HG03045 (cell line): ENCODE measurements at regions not wholly inside any gene's neighbourhood (a gene's known extent, or its start where the extent isn't known, plus 50 kb on each side); places are given as distances from the start of the nearest gene placed in this dataset.
"Not testable (repeated sequence)": the region's sequence is repeated elsewhere in the genome, so short reads cannot be mapped to it uniquely, and the experiment has no call there.

Experiments
- ATAC-seq: cut with Tn5 transposase; IDR thresholded peaks from one replicate; pipeline ENCODE4 v1.9.1; 2021; ENCODE audit warnings: mild to moderate bottlenecking, moderate library complexity; ENCODE audit not compliant: unreplicated experiment

DNA sequence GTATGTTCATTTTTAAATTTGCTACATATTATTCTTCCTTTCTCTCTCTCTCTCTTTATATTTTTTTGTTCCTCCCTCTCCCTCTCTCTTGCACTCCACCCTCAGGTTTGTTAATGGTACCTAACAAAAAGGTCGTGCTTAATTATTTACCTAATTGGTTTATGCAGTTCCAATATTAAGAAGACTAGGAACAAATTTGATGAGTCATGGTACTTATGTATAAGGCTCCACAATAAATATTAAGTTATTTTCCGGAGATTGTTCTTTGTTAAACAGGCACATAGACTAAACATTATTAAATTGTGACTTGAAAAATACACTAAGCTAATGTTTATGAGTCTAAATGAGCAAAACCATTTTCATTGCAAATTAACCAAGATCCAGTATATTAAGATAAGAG, 1200.8 kb upstream of the ALCAM start:
- no peak for ATAC-seq

DNA sequence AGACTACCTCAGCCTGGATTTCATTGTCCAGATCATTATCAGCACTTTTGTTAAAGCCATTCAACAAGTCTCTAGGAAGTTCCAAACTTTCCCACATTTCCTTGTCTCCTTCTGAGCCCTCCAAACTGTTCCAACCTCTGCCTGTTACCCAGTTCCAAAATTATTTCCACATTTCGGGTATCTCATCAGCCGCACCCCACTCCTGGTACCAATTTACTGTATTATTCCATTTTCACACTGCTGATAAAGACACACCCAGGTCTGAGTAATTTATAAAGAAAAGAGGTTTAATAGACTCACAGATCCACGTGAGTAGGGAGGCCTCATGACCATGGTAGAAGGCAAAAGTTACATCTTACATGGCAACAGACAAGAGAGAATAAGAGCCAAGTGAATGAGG, 1198.3 kb upstream of the ALCAM start:
- ATAC-seq: no peak

- no peak for ATAC-seq
Measured at GRCh38 chr3:104175696-104176095, 1191.0 kb upstream of the ALCAM start.

DNA sequence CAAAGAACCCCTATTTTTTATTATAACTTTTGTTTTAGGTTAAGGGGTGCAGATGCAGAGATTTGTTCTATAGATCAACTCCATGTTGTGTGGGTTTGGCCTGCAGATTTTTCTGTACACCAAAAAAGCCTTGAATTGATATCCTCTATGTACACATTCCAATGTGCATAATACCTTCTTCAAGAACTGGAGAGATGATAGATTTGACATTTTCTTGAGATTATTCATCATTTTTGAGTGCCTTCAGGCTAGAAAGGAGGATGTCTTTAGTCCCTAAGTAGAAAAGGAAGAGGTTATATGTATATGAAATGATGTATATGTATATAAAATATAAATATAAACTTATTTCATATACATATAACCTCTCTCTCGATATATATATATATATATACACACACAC, 1190.0 kb upstream of the ALCAM start:
- no peak for ATAC-seq

- ATAC-seq: no peak
Measured at GRCh38 chr3:104178680-104179079, 1188.0 kb upstream of the ALCAM start.

- no peak for ATAC-seq
Measured at GRCh38 chr3:104180906-104181305, 1185.8 kb upstream of the ALCAM start.

DNA sequence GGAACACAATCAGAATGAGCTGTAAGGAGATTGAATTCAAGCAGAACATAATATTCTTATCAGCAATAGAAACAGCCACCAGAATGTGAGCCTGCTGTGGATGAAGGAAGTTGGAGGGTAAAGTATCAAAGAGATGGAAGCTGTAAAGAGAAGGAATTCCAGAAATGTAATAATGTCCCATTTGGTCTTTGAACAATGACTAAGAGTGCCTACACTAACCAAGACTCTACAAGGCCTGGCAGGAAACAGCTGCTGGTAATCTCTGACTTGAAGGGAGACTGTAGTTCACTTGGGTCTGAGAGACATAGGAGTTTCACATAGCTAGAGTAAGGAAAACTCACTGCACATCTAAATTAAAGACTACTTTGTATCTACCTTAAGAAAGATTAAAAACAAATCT, 1176.0 kb upstream of the ALCAM start:
- no peak for ATAC-seq

GRCh38 chr3:104198131-104198530, 1168.6 kb upstream of the ALCAM start:
- no peak for ATAC-seq

DNA sequence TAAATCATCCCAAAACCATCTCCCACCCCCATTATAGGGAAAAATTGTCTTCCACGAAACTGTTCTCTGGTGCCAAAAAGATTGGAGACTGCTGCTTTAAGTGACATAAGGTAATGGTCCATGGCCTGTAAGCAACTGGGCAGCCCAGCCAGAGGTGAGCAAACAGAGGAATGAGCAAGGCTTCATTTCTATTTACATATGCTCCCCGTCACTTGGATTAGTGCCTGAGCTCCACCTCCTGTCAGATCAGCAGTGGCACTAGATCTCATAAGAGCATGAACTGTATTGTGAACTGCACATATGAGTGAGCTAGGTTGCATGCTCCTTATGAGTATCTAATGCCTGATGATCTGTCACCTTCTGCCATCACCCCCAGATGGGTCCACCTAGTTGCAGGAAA, 1159.8 kb upstream of the ALCAM start:
- no peak for ATAC-seq

DNA sequence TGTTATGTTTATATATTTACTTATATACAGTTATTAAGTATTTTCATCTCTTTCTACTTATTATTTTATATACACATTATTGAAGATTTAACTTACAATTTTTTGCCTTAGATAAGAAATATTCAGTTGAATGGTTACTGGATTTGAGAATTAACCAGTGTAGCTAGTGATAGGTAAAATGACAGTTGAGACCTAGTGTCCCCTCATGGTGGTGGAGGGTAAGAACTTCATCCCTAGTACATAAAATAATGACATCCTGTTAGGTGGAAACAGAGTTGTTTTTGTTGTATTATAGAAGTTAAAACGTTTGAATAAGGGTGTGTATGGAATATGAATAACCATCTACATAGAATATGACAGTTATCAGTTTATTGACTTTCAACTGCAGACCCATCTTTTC, 1152.4 kb upstream of the ALCAM start:
- no peak for ATAC-seq

GRCh38 chr3:104214937-104215336, 1151.8 kb upstream of the ALCAM start:
- ATAC-seq: no peak

- ATAC-seq: not testable (repeated sequence)
Measured at GRCh38 chr3:104219046-104219445, 1147.7 kb upstream of the ALCAM start.

DNA sequence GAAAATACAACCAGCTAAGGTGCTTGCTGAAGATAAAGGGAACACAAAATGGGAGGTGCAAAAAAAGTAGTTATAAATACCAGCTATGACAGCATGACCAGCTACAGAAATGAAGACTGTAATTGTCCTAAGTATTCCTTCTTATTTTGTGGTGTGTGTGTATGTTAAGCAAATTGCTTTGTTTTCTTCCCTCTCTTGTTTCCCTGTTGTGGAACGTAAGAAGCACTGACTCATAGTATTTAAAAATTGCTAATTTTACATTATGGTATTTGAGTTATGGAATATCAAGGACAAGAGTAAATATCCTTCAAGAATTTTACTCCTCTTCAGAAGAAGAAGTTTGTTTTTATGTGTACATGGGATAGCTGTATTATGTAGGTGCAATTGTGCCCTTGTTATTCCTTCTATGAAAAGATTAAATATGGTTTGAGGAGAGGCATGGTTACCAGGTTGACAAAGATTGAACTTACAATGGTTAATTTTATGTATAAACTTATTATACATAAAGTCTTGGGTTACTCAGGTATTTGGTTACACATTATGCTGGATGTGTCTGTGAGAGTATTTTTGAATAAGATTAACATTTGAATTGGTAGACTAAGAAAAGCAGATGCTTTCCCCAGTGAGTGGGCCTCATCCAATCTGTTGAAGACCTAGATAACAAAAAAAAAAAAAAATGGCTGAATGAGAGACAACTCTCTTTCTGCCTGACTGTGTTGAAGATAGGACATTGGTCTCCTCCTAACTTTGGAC, 1132.1 kb upstream of the ALCAM start:
- ATAC-seq: no peak

DNA sequence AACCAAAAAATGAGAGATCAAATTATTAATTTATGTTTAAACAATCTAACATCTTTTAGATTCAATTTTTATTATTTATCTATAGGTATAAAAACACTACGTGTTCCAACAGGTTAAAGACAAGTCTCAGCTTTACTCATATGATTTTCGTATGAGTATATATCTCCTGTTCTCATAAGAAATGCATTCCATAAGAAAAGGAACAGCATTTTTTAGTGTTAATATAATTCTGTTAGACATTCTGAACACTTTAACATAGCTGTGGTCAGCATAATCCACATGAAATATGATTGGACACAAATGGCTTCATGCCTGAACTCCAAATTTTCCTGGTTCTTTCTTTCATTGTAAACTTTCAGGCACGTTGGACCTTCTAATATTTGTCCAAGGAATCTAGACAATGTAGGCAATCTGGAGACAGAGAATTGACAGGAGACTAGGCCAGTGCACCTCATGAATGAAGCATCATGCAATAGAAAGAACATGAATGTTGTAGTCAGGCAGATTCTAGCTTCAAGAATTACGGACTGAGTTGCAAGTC, 1122.0 kb upstream of the ALCAM start:
- no peak for ATAC-seq

- no peak for ATAC-seq
Measured at GRCh38 chr3:104245261-104245660, 1121.4 kb upstream of the ALCAM start.

DNA sequence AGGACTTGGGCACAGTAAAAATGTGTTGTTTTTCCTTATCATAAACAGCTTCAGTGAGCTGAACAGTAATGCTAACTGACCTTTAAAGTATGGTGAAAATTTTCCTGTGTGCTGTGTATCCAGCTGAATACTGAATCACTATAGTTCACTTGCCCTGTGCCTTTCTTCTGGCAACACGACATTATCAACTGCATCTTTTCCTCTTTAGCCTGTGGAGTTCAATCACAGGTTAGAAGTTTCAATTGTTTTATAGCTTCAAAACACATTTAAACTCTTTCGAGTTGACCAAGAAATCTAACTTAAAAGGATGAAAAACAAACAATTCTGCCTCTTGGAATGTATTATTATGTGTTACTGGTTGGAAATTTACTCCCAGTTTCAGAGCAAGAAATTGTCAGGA, 1120.7 kb upstream of the ALCAM start:
- no peak for ATAC-seq

DNA sequence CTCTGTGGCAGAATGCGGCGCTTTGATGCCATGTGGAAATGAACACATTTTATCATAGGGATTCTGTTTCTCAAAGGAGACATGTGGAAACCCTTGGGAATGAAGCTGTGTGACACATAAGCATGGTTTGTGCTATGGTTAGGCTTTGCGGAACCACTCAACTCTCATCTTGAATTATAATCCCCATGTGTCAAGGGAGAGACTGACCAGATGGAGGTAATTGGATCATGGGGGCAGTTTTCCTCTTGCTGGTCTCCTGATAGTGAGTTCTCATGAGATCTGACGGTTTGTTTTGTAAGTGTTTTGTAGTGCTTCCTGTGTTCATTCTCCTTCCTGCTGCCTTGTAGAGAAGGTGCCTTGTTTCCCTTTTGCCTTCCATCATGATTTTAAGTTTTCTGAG, 1109.2 kb upstream of the ALCAM start:
- ATAC-seq: no peak

- ATAC-seq: no peak
Measured at GRCh38 chr3:104263477-104263876, 1103.2 kb upstream of the ALCAM start.

DNA sequence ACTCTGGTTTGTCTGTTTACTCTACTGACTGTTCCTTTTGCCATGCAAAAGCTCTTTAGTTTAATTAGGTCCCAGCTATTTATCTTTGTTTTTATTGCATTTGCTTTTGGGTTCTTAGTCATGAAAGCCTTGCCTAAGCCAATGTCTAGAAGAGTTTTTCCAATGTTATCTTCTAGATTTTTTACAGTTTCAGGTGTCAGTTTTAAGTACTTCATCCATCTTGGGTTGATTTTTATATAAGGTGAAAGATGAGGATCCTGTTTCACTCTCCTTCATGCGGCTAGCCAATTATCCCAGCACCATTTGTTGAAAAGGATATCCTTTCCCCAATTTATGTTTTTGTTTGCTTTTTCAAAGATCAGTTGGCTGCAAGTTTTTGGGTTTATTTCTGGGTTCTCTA, 1100.5 kb upstream of the ALCAM start:
- ATAC-seq: not testable (repeated sequence)

DNA sequence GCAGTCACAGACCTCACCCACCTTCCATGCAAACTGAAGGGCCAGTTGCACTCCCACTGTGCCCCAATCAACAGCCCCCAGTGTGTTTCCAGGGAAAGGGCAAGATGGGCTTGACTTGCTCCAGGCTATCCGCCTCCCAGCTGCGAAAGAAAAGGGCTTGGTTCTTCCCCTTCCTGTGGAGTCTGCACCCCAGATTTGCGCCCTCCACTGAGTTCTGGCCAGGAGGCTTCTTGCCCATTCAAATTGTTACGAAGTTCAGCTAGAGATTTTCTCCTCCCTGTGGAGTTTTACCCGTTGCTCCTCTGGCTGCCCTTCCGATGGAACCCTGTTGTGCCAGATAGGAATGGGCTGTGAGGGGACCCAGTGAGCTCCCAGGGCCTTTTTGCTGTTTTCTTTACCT, 1096.9 kb upstream of the ALCAM start:
- no peak for ATAC-seq

GRCh38 chr3:104273046-104273649, 1093.6 kb upstream of the ALCAM start:
- ATAC-seq: no peak

GRCh38 chr3:104275199-104275598, 1091.5 kb upstream of the ALCAM start:
- no peak for ATAC-seq

GRCh38 chr3:104279617-104280016, 1087.1 kb upstream of the ALCAM start:
- no peak for ATAC-seq
